ENCODE measurements at regions not wholly inside any gene's neighbourhood (a gene's known extent, or its start where the extent isn't known, plus 50 kb on each side); places are given as distances from the start of the nearest gene placed in this dataset.

DNA sequence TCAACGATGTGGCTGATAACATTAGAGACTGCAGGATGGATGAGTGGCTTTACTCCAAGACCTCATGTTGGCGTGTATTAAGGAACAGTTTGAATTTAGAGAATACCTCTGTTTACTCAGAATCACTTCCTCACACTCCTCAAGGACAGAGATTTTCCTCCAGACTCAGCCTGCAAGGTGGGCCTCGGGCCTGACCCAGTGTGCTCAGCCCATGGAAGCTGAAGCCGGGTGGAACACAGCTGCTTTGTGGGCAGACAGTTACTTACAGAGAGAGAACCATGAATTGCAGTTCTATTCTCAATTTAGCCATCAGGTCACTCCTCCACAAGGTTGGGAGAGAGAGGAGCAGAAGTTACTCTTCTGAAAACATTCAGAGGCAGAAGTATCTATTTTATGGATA is 135.8 kb downstream of the SNX19 start:
- DNase-seq, result no peak

DNA sequence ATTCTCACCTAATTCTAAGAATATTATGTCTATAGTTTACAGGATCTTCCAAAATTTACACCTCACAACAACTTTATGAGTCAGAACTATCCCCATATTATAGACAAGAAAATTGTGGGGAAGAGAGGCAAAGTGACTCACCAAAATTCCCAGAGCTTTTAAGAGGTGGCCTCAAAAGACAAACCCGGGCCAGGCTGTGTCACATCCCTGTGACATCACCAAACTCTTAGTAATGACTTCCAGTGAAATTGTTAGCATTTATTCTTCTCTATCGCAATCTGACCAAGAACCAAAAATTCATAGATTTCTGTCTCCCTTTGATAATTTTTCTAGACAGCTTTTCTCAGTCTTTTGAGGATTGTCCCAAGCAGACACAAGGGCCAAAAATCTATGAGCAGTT is 134.3 kb downstream of the SNX19 start:
- DNase-seq, result no peak

DNA sequence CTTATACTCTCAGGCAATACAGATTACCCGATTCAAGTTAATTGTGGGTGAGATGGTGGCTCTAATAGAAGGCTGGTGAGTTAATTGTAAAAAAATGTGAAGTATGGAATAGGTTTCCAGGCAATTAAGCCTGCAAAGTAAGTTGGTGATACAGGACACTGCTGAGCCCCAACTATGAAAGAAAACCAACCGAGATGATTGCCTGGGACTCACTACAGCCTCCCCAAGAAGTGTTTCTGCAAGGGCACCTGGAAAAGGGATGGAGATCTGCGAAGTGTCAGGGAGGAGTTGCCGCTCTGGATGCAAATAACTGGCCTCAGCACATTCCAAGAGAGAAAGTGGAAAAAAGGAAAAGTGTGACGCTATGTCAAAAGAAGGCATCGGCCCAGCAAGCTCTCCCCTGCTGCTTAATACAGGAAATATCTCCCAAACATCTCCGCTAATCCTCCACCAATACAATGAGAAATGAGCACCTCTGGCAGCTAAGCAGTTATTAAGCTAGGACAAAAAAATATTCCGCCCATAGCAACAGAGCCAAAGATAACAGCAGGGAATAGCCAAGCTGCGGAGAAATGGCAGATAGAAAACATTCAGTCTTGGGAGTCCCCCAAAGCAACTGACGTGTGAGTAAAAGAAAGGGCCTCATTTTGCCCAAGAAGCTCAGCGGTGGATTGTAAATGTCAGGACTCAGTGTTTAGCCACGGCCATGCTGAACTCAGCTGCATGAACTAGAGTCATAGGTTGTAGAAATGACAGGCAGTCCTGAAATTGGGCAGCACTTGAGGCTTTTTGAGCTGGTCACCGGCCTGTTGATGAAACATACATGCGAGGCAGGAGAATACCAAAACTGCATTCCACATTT is 133.7 kb downstream of the SNX19 start:
- DNase-seq, result no peak

DNA sequence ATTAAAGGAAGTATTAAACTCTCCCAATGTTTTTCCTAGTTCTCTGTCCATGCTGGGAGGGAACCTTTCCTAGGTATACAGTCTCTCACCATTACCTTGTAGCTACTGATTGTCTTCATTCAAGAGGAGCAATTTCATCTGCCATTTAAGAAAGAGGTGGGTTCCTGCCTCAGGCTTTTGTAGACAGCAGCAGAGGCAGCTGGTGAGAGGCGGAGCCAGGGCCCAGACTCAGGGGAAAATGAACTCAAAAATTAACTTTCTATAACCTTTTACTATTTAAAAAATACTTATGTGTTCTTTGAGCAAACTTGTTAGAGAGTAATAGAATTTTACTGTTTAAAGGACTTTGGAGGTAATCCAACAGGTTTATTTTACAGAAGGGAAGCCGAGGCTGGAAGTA is 133.0 kb downstream of the SNX19 start:
- DNase-seq, result no peak

DNA sequence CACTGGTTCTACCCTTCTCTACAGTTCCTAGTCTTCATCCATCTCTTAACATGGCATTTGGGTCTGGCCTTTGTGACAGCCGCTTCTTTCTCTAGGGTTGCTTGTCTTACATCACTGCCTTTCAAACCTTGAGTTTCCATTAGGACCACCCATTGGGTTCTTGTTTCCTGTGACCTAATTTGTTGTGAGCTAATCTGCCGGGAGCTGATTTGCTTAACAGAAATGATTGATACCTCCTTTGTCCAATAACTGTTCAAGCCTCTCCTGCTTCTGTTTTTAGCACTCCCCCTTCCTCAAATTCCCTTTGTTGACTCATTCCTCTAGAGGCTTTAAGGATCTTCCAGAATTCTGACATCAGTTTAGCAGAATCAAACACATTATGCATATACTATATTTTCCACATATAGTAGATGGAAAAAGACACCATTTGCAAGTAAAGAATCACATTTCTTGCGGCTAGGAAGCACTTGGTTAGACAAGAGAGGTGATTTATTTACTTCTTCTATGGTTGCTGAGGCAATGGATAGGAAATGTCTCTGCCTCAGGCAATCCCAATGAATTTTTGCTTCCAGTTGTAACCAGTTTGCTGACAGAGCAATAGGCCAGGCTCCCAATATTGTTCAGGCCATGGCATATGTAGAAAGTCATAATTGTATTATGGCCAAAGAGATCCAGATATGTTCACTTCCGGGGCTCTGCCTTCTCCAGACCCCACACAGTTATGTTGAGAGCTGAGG is 130.7 kb downstream of the SNX19 start:
- DNase-seq, result no peak

DNA sequence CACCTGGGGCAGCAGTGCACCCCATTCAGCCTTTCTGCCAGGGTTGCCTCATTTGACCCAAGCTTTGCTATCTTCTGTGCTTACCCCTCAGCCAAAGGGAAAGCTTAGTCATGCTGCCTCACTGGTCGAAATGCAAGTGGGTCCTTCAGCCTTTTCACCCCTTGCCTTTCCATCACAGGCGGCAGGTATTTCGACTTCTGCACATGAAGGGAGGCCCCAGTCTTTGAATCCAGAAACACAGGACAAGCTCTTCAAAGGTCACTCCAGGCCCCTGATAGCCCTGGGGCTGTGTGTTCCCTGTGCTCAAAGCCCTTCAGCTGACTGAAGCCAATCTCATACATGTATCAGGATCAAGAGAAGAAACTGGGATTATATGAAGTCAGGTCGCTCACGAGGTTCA is 129.7 kb downstream of the SNX19 start:
- DNase-seq, result no peak

DNA sequence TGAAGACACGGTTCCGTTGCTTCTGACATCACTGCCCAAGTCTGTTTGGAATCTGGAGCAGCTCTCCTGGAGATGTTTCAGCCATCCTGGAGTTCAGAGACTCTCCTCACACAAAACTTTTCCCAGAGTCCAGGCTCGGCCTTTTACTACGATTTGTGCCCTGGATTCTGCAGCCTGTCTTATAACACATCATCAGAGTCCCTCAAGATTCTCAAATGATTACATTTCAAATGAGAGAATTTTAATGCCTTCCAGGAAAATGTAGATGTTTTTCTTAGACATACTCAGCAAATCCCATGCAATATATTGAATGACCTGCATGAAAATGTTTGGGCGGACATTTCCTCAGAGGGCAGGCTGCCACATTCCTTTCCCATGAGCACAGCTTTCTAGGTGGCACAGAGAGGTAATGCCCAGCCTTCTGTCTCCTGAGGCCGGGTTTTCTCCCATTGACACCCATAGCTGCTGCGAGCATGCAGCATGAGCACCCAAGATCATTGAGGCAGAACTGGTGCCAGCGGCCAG is 129.1 kb downstream of the SNX19 start:
- no peak for DNase-seq

DNA sequence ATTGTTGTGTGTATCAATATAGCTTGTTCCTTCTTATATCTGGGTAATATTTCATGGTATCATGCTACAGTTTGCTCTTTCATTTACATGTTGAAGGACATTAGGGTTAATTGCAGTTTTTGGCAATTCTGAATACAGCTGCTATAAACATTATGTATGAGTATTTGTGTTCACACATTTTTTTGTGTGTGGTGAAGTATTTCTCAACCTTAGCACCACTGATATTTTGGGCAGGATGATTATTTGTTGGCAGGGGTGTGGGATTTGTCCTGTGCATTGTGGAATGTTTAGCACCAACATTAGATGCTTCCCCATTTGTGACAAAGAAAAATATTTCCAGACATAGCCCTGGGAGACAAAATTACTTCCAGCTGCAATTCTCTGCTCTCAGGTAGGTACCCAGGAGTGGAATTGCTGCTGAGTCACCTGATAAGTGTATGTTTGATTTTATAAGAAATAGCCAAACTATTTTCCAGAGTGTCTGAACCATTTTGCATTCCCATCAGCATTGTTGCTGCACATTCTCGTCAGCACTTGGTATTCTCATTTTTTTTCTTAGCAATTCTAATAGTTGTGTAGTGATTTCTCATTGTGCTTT is 128.2 kb downstream of the SNX19 start:
- no peak for DNase-seq

DNA sequence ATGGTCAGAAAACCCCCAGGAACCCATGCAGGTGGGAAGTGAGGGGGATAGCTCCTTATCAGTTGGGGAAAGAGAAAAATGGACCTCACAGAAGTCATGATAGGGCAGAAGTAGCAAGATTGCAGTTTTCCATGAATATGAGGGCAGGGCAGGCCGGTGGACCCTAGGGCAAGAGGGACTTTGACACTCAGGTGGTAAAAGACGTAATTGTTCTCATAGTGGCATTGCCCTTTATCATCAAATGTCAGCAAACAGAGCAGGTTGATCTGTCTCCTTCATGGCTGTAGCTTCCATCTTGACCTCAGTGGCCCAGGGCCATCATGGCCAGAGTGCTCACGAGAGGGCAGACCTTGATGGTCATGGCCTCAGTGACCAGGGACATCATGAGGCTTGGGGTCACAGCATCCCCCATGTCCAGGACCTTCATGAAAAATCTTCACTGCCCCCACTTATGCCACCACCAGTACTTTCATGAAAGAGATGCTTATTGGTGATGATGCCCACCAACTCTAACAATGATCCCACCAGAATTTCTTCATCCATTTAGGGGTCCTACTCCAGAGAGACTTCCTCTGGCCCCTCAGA is 127.1 kb downstream of the SNX19 start:
- no peak for DNase-seq

DNA sequence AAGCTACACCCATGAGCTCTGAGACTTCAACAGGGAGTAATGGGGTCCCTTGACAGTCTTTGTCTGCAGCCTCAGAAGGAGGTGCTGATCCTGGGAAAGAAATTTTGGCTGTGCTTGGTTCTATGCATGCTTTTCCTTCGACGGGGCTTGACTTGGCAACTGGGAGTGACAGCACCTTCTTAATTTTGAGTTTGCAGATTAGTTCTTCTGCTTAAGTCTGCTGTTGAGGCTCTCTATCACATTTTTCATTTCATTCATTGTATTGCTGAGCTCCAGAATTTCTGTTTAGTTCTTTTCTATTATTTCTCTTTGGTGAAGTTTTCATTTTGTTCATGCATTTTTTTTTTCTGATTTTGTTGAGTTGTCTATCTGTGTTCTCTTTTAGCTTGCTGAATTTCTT is 125.6 kb downstream of the SNX19 start:
- no peak for DNase-seq

DNA sequence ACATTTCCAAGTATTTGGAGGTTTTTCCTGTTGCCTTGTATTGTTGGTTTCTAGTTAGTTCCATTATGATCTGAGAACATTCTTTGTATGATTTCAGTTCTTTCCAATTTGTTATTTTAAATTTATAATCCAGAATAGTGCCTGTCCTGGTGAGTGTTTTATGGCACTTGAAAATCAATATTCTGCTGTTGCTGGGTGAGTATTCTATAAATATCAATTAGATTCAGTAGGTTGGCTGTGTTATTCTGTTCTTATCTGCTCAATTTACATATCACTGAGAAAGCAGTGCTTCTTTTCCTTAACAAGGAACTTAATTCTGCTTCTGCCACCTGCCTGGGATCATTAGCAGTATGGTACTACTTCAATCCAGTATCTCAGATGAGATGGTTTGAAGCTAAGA is 123.5 kb downstream of the SNX19 start:
- no peak for DNase-seq

DNA sequence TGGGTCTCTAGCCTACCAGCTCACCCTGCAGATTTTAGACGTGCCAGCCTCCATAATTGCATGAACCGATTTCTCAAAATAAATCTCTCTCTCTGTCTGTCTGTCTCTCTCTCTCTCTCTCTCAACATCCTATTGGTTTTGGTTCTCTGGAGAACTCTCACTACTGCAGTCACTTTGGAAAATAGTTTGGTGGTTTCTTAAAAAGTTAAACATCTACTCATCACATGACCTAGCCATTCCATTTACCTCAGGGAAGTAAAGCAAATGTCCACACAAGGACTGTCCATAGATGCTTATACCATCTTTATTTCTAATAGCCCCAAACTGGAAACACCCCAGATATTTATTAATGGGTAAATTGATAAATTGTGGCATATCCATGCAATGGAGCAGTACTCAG is 119.5 kb downstream of the SNX19 start:
- DNase-seq, result no peak

DNA sequence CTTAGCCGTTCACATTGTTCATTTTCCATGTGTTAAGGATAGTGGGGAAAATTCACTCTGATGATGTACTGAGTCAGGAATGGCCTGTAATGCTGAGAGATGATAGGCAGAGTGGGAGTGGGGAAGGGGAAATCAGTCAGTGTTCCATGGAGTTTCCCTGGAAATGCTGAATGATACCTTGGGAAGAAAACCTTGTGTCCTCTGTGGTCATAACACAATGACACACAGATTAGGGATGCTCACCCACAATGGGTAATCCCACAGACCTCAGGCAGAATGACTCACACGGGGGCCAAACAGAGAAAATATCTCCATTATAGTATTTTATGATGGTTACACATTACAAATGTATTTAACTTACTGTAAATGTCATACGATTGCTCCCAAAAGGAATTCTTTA is 118.0 kb downstream of the SNX19 start:
- DNase-seq, result no peak

DNA sequence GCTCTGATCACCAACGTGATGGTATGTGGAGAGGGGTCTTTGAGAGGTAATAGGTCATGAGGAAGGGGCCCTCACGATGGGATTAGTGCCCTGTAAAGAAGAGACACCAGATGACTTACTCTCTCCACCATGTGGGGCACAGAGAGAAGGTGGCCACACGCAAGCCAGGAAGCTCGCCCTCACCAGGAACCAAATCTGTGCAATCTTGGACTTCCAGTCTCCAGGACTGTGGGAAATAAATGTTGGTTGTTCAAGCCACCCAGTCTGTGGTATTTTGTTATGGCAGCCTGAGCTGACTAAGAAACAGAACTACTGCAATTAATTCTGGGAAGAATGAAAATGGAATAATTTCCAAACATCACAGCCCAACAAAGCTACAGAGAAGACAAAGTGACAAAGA is 117.5 kb downstream of the SNX19 start:
- DNase-seq, result no peak

DNA sequence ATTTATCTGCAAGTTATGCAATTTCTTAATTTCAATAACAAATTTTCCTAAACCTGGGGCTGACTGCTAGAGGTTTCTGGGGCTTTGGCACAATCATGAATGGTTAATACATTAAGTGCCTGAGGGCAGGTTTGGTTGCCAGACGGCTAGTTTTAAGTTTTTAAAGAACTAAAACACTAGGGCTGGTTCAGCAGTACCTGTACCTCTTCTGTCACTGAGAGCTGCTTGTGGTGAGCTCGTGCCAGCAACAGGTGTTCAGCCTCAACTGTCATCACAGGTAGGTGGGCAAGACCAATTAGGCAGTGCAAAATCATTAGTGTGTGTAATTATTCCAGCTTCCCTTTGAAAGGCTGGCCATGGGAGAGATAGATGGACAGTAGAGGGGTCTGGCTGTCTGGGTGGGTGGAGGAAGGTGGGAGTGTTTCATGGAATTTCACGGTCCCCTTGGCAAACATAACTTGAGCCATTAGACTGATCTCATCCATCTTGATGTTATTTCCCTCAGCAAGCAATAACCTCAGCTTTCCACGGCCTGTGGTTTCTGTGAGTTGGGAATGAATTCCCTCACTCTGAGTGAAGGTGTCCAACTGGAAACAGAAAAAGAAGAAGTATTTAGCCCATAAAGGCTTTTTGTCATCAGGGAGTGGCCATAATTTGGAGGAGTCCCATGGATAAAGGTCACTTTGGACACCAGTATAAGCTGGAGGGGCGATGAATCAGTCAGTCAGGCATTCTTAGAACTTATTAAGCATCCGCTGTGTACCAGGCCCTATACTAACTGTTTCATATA is 114.8 kb downstream of the SNX19 start:
- no peak for DNase-seq

DNA sequence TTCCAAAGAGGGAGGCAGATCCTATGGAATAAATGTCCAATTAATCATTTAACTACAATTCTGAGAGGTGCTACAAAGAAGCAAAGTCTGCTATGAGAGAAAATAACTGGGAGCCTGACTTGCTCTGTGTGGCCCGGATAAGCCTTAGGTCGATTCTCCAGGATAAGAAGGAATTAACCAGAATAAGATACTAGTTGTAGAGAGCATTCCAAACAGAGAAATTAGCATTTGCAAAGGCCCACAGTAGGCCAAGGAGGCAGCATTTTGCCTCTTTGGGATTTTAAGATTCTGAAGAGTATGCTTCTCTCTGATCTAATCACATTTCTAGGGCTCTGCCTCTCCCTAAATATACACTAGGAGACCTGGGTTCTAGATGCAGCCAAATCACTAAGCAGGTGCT is 113.7 kb downstream of the SNX19 start:
- no peak for DNase-seq

DNA sequence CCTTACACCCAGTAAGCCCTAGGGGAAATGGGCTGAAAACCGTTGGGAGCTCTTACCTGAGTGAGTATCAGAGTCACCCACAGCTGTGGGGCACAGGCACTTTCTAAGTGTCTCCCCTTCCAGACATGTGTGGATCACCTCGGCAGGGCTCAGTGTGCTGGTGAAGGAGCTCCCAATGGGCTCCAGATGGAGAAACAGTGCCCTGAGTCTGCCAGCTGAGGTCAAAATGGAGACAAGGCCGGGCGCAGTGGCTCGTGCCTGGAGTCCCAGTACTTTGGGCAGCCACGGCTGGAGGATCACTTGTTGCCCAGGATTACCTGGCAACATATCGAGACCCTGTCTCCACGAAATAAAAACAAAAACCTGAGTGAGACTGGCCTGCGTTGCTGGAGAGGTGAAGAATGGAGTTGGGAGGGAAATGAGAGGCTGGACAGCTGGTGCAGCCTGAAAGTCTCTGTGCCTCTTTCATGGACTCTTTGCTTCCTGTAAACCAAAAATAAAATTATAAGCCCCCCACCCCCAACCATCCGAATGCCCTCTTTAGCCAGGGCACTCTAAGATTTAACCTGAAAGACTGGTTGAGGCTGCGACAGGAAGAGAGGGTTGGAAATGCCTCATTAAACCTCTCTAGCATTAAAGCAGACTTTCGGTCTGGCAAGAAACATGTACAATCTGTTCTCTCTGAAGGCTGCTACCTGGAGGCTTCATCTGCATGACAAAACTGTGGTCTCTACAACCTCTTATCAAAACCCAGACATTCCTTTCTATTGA is 111.8 kb downstream of the SNX19 start:
- DNase-seq, result no peak

DNA sequence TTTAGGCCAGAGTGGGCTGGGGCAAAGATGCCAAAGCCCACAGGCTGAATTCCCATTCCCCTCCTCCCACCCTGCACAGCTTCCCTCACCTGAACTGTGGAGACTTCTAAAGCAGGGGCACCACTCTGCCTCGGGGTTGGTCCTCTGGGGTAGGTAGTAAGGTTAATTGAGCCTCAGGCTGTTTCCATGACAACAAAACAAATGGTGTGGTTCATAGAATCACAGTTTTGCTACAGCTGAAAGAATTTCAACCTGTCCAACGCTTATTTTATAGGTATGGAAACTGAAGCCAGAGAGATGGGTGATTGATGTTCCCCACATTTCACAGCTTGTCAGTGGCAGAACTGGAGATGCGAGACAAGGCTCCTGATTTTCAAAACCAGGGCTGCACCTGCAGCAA is 109.5 kb downstream of the SNX19 start:
- DNase-seq, result peak; percentile 5

DNA sequence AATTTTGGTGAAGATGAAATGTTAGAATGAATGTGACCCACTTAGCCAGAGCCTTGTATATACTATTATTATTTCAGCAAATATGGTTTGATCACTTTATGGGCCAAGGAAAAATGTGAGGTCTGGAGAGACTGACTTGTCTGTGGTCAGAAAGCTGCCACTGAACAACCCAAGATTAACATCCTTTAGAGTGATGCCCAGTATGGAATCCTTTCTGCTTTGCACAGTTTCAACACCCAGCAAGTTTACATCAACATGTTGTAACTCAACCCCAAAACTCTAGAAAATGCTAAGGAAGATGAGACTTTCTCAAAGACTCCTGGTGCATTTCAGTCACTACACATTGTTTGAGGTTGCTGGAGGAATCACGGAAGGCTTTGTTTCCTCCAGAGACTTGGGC is 107.7 kb downstream of the SNX19 start:
- DNase-seq, result no peak

DNA sequence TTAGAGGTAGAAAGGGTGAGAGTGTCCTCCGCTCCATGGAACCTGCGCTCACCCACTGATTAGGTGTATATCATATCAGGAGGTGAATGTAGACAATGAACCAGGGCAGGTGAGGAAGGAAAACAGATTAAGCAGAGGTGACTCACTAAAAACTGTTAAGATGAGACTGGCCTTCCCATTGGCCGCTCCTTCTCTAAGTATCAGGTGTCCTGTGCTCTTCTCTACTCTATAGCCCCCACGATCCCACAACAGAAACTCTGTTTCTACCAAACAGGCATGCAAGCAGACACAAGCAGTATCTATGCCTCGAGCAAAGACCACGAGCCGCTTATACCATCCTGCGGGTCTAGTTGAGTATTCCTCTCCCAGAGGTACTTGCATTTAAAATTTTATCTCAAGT is 103.1 kb downstream of the SNX19 start:
- DNase-seq, result no peak

DNA sequence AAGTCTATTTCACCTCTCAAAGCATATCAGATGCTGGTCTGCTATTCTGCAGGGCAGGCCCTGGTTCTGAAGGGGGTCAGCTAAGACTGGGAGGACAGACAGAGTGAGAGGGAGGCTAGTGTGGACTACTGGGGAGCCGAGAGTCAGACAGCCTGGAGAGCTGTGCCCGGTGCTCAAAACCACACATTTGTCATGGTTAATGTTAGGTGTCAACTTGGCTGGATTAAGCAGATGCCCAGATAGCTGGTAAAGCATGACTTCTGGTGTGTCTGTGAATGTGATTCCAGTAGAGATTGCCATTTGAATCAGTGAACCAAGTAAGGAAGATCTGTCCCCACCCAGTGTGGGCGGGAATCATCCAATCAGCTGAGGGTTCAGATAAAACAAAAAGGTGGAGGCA is 102.6 kb downstream of the SNX19 start:
- DNase-seq, result no peak

All from NCI-H2171 treated with DMSO at 0.1 percent for 48 hours (cell line).